ENCODE measurements at regions not wholly inside any gene's neighbourhood (a gene's known extent, or its start where the extent isn't known, plus 50 kb on each side); places are given as distances from the start of the nearest gene placed in this dataset.

- ATAC-seq (no peak), DNase-seq (ENCODE audit: low spot score) (no peak), FAIRE-seq (no peak)
- Histone ChIP-seq H3K4me2 (ENCODE audit: low read depth, low read length) (no peak overlapping the region), H2AFZ (ENCODE audit: low read length) (no peak overlapping the region), H3K9me3 (ENCODE audit: low read length) (0 out of 2 replicates have a peak, but pooled peaks cover 6% of the 10 kb centered on the region), H3K79me2 (ENCODE audit: insufficient read depth, low read length) (no peaks in the 10 kb centered on the region), H3K4me3 (replicated peaks in 1 of 3; ENCODE audit: insufficient read depth in 1 of 3, low read depth in 2 of 3, low read length in 3 of 3) (no peak overlapping the region), H4K20me1 (ENCODE audit: insufficient read depth, low read length) (no peaks in the 10 kb centered on the region), H3K9ac (ENCODE audit: insufficient read depth, low read depth, low read length) (no peak overlapping the region), H3K27ac (ENCODE audit: extremely low read length, insufficient read depth, low read length) (no peak overlapping the region), H3K4me1 (ENCODE audit: insufficient read depth, low read length) (peaks cover 26% of the 10 kb centered on the region), H3K36me3 (replicated peaks in 1 of 2; ENCODE audit: control insufficient read depth in 1 of 2, insufficient read depth in 2 of 2, low read length in 2 of 2) (no peaks in the 10 kb centered on the region), H3K27me3 (ENCODE audit: control insufficient read depth in 1 of 2, insufficient read depth in 2 of 2, low read length in 2 of 2) (no peaks in the 10 kb centered on the region)
- ChIA-PET POLR2A (no interaction called here), CTCF (ENCODE audit: low intra/inter-chr PET ratio, low total read pairs) (no interaction called here)
- in situ Hi-C loops (cut with HindIII; ENCODE audit: extremely low pct_ligation_motif_present, low pct_unique_long_range_greater_than_20kb) (no loop called here), intact Hi-C loops (cut with micrococcal nuclease; ENCODE audit: unreplicated experiment) (no loop called here)
- no TSS peak for BruUV-seq (replicated peaks)
- TF ChIP-seq ZNF816 (CRISPR knock-in tag; IDR thresholded peaks at IDR 0.05; ENCODE audit: borderline replicate concordance) (no peak), ZSCAN30 (CRISPR knock-in tag; IDR thresholded peaks at IDR 0.05) (no peak), CHD2 (IDR thresholded peaks at IDR 0.05; ENCODE audit: low read depth, low read length) (no peak), ZNF776 (CRISPR knock-in tag; IDR thresholded peaks at IDR 0.05) (no peak), RARG (CRISPR knock-in tag; IDR thresholded peaks at IDR 0.05; ENCODE audit: low read depth) (no peak), ATM (IDR thresholded peaks at IDR 0.05; ENCODE audit: borderline replicate concordance) (no peak), ZBTB3 (CRISPR knock-in tag; IDR thresholded peaks at IDR 0.05; ENCODE audit: borderline replicate concordance, low read depth) (no peak)
- TF ChIP-seq, protein P1, sequence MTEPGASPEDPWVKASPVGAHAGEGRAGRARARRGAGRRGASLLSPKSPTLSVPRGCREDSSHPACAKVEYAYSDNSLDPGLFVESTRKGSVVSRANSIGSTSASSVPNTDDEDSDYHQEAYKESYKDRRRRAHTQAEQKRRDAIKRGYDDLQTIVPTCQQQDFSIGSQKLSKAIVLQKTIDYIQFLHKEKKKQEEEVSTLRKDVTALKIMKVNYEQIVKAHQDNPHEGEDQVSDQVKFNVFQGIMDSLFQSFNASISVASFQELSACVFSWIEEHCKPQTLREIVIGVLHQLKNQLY (CRISPR knock-in tag; IDR thresholded peaks at IDR 0.05): no peak
- TF ChIP-seq, protein P2, sequence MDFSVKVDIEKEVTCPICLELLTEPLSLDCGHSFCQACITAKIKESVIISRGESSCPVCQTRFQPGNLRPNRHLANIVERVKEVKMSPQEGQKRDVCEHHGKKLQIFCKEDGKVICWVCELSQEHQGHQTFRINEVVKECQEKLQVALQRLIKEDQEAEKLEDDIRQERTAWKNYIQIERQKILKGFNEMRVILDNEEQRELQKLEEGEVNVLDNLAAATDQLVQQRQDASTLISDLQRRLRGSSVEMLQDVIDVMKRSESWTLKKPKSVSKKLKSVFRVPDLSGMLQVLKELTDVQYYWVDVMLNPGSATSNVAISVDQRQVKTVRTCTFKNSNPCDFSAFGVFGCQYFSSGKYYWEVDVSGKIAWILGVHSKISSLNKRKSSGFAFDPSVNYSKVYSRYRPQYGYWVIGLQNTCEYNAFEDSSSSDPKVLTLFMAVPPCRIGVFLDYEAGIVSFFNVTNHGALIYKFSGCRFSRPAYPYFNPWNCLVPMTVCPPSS (IDR thresholded peaks at IDR 0.05): no peak
Measured at GRCh38 chr6:11448038-11448437, 89.5 kb upstream of the TMEM170B start.

All from HepG2 (cell line).